Astrocyte of the hippocampus (primary cell): ENCODE measurements at regions not wholly inside any gene's neighbourhood (a gene's known extent, or its start where the extent isn't known, plus 50 kb on each side); places are given as distances from the start of the nearest gene placed in this dataset.

Experiments used
- DNase-seq: peaks from one replicate; pipeline ENCODE4 v3.0.0; 2011; ENCODE audit warnings: low read depth, low spot score

- peak; percentile 46 for DNase-seq
These were observed 261.0 kb downstream of the PDGFC start for GRCh38 chr4:156710365-156711192.

GRCh38 chr4:156705311-156705710 is 266.3 kb downstream of the PDGFC start:
- DNase-seq = peak; percentile 35

- DNase-seq = no peak
These were observed 276.4 kb downstream of the PDGFC start for GRCh38 chr4:156695163-156695562.

- no peak for DNase-seq
These were observed 277.2 kb downstream of the PDGFC start for GRCh38 chr4:156694413-156694812.

- DNase-seq = no peak
These were observed 278.0 kb downstream of the PDGFC start for GRCh38 chr4:156693557-156693956.

GRCh38 chr4:156692016-156692415 is 279.6 kb downstream of the PDGFC start:
- no peak for DNase-seq

GRCh38 chr4:156690572-156690971 is 281.0 kb downstream of the PDGFC start:
- no peak for DNase-seq

- peak; percentile 63 for DNase-seq
These were observed 285.5 kb downstream of the PDGFC start for GRCh38 chr4:156686120-156686519.

- no peak for DNase-seq
These were observed 286.3 kb downstream of the PDGFC start for GRCh38 chr4:156685308-156685707.

- DNase-seq = no peak
These were observed 293.9 kb downstream of the PDGFC start for GRCh38 chr4:156677656-156678055.

GRCh38 chr4:156677131-156677531 is 294.5 kb downstream of the PDGFC start:
- DNase-seq = peak; percentile 55

- no peak for DNase-seq
These were observed 295.3 kb downstream of the PDGFC start for GRCh38 chr4:156676116-156676851.

- DNase-seq = peak; percentile 14
These were observed 298.1 kb downstream of the PDGFC start for GRCh38 chr4:156673483-156673882.

GRCh38 chr4:156672492-156673305 is 298.9 kb downstream of the PDGFC start:
- peak; percentile 30 for DNase-seq

GRCh38 chr4:156665780-156666366 is 305.7 kb downstream of the PDGFC start:
- DNase-seq = no peak

GRCh38 chr4:156663663-156664062 is 307.9 kb downstream of the PDGFC start:
- DNase-seq = no peak

- no peak for DNase-seq
These were observed 308.7 kb downstream of the PDGFC start for GRCh38 chr4:156662921-156663320.

GRCh38 chr4:156661555-156661954 is 310.0 kb downstream of the PDGFC start:
- DNase-seq = no peak

GRCh38 chr4:156660465-156660864 is 311.1 kb downstream of the PDGFC start:
- no peak for DNase-seq

- DNase-seq = no peak
These were observed 311.6 kb downstream of the PDGFC start for GRCh38 chr4:156659983-156660382.

GRCh38 chr4:156659570-156659969 is 312.0 kb downstream of the PDGFC start:
- DNase-seq = no peak

GRCh38 chr4:156656896-156657295 is 314.7 kb downstream of the PDGFC start:
- no peak for DNase-seq
